Breast epithelium (tissue), 3 donors: ENCODE measurements at regions not wholly inside any gene's neighbourhood (a gene's known extent, or its start where the extent isn't known, plus 50 kb on each side); places are given as distances from the start of the nearest gene placed in this dataset.
"Not testable (repeated sequence)": the region's sequence is repeated elsewhere in the genome, so short reads cannot be mapped to it uniquely, and the experiment has no call there.

Experiments
- CTCF ChIP-seq, 3 donors: fragments of 450-650 bp; IDR thresholded peaks; one replicate each; pipeline ENCODE4 v1.5.1; 2016 to 2017; ENCODE audit warnings: antibody characterized with exemption in 3 of 3, mild to moderate bottlenecking in 3 of 3, moderate library complexity in 3 of 3
- POLR2A ChIP-seq: fragments of 450-650 bp; IDR thresholded peaks from one replicate; pipeline ENCODE4 v1.6.1; 2016; ENCODE audit warnings: antibody characterized with exemption, mild to moderate bottlenecking, moderate library complexity
- POLR2AphosphoS5 ChIP-seq, 3 donors: sonication (generic); formaldehyde crosslinking; IDR thresholded peaks; one replicate each; pipeline ENCODE4 v1.6.1; 2017; ENCODE audit warnings: antibody characterized with exemption in 3 of 3

- not testable (repeated sequence) for TF ChIP-seq CTCF (IDR thresholded peaks at IDR 0.05); POLR2A; POLR2AphosphoS5 (IDR thresholded peaks at IDR 0.05)
Observed at GRCh38 chr13:109702030-109702597, 84.3 kb downstream of the IRS2 start.
